SK-N-SH (cell line): ENCODE measurements at regions not wholly inside any gene's neighbourhood (a gene's known extent, or its start where the extent isn't known, plus 50 kb on each side); places are given as distances from the start of the nearest gene placed in this dataset.

Experiments
- ELF1 ChIP-seq: IDR thresholded peaks from 2 replicates; pipeline ENCODE4 v1.4.0; 2012
- EP300 ChIP-seq, 2 experiments: IDR thresholded peaks; 2 replicates each; pipeline versions ENCODE4 v1.4.0 to v1.6.1; 2012; ENCODE audit warnings: borderline replicate concordance in 1 of 2, low read depth in 1 of 2, low read length in 1 of 2
- EZH2phosphoT487 ChIP-seq: fragments of 200-600 bp; sonication (generic); IDR thresholded peaks from 2 replicates; pipeline ENCODE4 v1.6.1; 2017; ENCODE audit warnings: low read depth, mixed run types, mild to moderate bottlenecking, antibody characterized with exemption, moderate library complexity, borderline replicate concordance
- MEF2A ChIP-seq: IDR thresholded peaks from 2 replicates; pipeline ENCODE4 v1.4.0; 2012; ENCODE audit warnings: low read depth, borderline replicate concordance
- POLR2AphosphoS5 ChIP-seq: IDR thresholded peaks from 2 replicates; pipeline ENCODE4 v1.6.1; 2012; ENCODE audit warnings: low read depth, low read length
- RAD21 ChIP-seq: IDR thresholded peaks from 2 replicates; pipeline ENCODE4 v1.6.1; 2012; ENCODE audit warnings: mild to moderate bottlenecking, low read length
- RFX5 ChIP-seq: IDR thresholded peaks from 2 replicates; pipeline ENCODE4 v1.6.1; 2012; ENCODE audit warnings: mild to moderate bottlenecking, improper control_type of control experiment, low read length
- SMC3 ChIP-seq: IDR thresholded peaks from 2 replicates; pipeline ENCODE4 v1.6.1; 2012; ENCODE audit warnings: low read depth, low read length, improper control_type of control experiment
- TAF1 ChIP-seq: IDR thresholded peaks from 2 replicates; pipeline ENCODE4 v1.6.1; 2012; ENCODE audit warnings: low read depth, mild to moderate bottlenecking, low read length, moderate library complexity, borderline replicate concordance
- USF1 ChIP-seq: IDR thresholded peaks from 2 replicates; pipeline ENCODE4 v1.4.0; 2012; ENCODE audit warnings: low read depth, borderline replicate concordance
- USF2 ChIP-seq: fragments of 150-350 bp; IDR thresholded peaks from 2 replicates; pipeline ENCODE4 v1.6.1; 2017; ENCODE audit warnings: antibody characterized with exemption, low read length, low read depth, borderline replicate concordance
- ZBTB33 ChIP-seq: IDR thresholded peaks from 2 replicates; pipeline ENCODE4 v1.4.0; 2012; ENCODE audit warnings: low read depth, borderline replicate concordance
- TF ChIP-seq, protein P1 (sequence below): fragments of 200-600 bp; sonication (generic); IDR thresholded peaks from 2 replicates; pipeline ENCODE4 v1.6.1; 2017; ENCODE audit warnings: antibody characterized with exemption, mild to moderate bottlenecking, moderate library complexity
- TF ChIP-seq, protein P2 (sequence below): IDR thresholded peaks from 2 replicates; pipeline ENCODE4 v1.4.0; 2012; ENCODE audit warnings: low read depth

GRCh38 chr4:127181001-127181400 is 451.8 kb upstream of the INTU start:
- TF ChIP-seq RAD21 (no peak), USF1 (no peak), ZBTB33 (no peak), EZH2phosphoT487 (no peak), MEF2A (no peak), EP300 (IDR thresholded peaks at IDR 0.05; ENCODE audit: borderline replicate concordance in 1 of 2, low read depth in 1 of 2, low read length in 1 of 2) (no peak), ELF1 (no peak), SMC3 (no peak), USF2 (no peak), TAF1 (no peak), RFX5 (no peak), POLR2AphosphoS5 (no peak)
- TF ChIP-seq, protein P1, sequence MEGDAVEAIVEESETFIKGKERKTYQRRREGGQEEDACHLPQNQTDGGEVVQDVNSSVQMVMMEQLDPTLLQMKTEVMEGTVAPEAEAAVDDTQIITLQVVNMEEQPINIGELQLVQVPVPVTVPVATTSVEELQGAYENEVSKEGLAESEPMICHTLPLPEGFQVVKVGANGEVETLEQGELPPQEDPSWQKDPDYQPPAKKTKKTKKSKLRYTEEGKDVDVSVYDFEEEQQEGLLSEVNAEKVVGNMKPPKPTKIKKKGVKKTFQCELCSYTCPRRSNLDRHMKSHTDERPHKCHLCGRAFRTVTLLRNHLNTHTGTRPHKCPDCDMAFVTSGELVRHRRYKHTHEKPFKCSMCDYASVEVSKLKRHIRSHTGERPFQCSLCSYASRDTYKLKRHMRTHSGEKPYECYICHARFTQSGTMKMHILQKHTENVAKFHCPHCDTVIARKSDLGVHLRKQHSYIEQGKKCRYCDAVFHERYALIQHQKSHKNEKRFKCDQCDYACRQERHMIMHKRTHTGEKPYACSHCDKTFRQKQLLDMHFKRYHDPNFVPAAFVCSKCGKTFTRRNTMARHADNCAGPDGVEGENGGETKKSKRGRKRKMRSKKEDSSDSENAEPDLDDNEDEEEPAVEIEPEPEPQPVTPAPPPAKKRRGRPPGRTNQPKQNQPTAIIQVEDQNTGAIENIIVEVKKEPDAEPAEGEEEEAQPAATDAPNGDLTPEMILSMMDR, result no peak
- TF ChIP-seq, protein P2, sequence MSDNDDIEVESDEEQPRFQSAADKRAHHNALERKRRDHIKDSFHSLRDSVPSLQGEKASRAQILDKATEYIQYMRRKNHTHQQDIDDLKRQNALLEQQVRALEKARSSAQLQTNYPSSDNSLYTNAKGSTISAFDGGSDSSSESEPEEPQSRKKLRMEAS, result no peak
